ENCODE measurements at regions not wholly inside any gene's neighbourhood (a gene's known extent, or its start where the extent isn't known, plus 50 kb on each side); places are given as distances from the start of the nearest gene placed in this dataset.

DNA sequence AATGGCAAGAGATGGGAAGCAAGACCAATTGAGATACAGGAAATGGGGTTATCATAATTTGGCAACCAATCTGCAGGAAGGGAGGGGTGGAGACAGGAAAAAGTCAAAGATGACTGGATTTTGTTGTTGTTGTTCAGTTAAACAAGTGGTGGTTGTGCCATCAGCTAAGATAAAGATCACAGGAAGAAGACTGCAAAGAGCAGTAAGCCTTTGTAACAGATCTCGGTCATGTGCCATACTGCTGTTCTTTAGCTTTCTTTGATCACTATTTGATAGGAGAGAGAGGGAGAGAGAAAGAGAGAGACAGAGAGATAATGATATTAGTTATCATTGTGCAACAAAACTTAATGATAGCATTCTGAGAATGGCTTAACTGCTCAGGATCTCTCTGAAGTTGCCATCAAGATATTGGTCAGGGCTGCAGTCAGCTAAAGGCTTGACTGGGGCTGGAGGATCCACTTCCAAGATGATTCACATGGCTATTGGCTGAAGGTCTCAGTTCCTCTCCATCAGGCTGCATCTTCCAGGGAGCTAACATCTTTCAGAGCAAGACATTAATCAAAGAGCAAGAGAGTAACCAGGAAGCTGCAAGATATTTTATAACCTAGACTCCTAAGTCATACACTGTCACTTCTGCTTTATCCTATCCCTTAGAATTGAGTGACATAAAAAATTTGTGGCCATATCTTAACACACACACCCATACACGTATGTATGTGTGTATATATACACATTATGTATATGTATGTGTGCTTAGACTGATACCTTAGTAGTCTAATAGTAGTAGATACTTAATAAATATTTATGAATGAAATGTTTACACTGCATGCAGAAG lies 405.0 kb downstream of the SHISA9 start:
- POLR2A ChIA-PET: no interaction called here
- CTCF ChIA-PET: no interaction called here
- no peak for TF ChIP-seq SUZ12 (IDR thresholded peaks at IDR 0.05)
- TF ChIP-seq ELF4 (IDR thresholded peaks at IDR 0.05): no peak
- no peak for TF ChIP-seq SP1 (IDR thresholded peaks at IDR 0.05)
- TF ChIP-seq NFRKB (IDR thresholded peaks at IDR 0.05): no peak
- no peak for TF ChIP-seq L3MBTL2 (conservative IDR thresholded peaks at IDR 0.05)
- TF ChIP-seq FOXM1 (IDR thresholded peaks at IDR 0.05; ENCODE audit: borderline replicate concordance): no peak
- no peak for DNase-seq (ENCODE audit: extremely low spot score)

DNA sequence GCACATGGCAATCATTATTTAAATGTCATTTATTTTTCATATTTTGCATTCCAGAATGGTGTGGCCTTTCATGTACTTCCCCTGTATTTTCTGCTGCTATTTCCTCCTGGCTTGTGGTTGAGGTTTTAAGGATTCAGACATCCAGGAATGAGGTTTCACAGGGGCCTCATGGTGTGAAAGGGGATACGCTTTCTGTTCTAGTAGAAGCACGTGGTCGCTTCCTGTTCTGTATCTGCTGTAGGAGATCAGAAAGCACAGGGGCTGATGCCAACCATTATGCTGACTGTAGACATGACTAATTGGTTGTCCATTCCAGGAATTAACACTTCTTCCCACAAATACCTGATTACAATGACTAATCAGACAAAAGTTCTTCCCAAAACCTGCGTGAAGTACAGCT lies 405.9 kb downstream of the SHISA9 start:
- CTCF ChIA-PET: no interaction called here
- POLR2A ChIA-PET: no interaction called here
- TF ChIP-seq SUZ12 (IDR thresholded peaks at IDR 0.05) (no peak), CTBP1 (IDR thresholded peaks at IDR 0.05; ENCODE audit: borderline replicate concordance) (no peak), TARDBP (IDR thresholded peaks at IDR 0.05) (no peak), L3MBTL2 (conservative IDR thresholded peaks at IDR 0.05) (no peak), PKNOX1 (IDR thresholded peaks at IDR 0.05) (no peak), SP1 (IDR thresholded peaks at IDR 0.05) (no peak), ARNT (IDR thresholded peaks at IDR 0.05) (no peak), LEF1 (IDR thresholded peaks at IDR 0.05; ENCODE audit: borderline replicate concordance) (no peak), FOXA1 (IDR thresholded peaks at IDR 0.05) (no peak), HDGF (IDR thresholded peaks at IDR 0.05; ENCODE audit: borderline replicate concordance) (no peak), FOXM1 (IDR thresholded peaks at IDR 0.05; ENCODE audit: borderline replicate concordance) (no peak), BHLHE40 (IDR thresholded peaks at IDR 0.05; ENCODE audit: borderline replicate concordance) (no peak), ELF4 (IDR thresholded peaks at IDR 0.05) (no peak), NFRKB (IDR thresholded peaks at IDR 0.05) (no peak), ZNF384 (IDR thresholded peaks at IDR 0.05) (no peak), FOXK2 (IDR thresholded peaks at IDR 0.05) (no peak)
- no peak for DNase-seq (ENCODE audit: extremely low spot score)

GRCh38 chr16:13307851-13308250 lies 406.5 kb downstream of the SHISA9 start:
- ChIA-PET POLR2A (no interaction called here), CTCF (no interaction called here)
- TF ChIP-seq CTBP1 (IDR thresholded peaks at IDR 0.05; ENCODE audit: borderline replicate concordance) (no peak), ARNT (IDR thresholded peaks at IDR 0.05) (no peak), L3MBTL2 (conservative IDR thresholded peaks at IDR 0.05) (no peak), BHLHE40 (IDR thresholded peaks at IDR 0.05; ENCODE audit: borderline replicate concordance) (no peak), LEF1 (IDR thresholded peaks at IDR 0.05; ENCODE audit: borderline replicate concordance) (no peak), ZNF384 (IDR thresholded peaks at IDR 0.05) (no peak), SP1 (IDR thresholded peaks at IDR 0.05) (no peak), FOXK2 (IDR thresholded peaks at IDR 0.05) (no peak), FOXA1 (IDR thresholded peaks at IDR 0.05) (no peak), TARDBP (IDR thresholded peaks at IDR 0.05) (no peak), ELF4 (IDR thresholded peaks at IDR 0.05) (no peak), FOXM1 (IDR thresholded peaks at IDR 0.05; ENCODE audit: borderline replicate concordance) (no peak)
- no peak for DNase-seq (ENCODE audit: extremely low spot score)

DNA sequence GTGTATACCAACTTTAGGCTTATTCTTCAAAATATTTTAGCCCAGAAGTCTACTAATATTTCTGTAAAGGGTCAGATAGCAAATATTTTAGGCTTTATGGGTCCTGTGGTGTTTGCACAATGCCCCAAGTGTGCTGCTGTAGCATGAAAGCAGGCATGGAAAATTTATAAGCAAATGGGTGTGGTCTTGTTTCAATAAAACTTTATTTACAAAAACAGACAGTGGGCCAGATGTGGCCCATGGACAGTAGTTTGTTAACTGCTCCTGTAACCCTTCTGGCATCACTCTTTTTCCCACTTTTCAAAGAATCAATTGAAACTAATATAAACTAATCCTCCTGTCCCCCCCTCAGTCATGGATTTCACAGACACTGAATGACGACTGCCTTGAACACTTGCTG lies 410.7 kb downstream of the SHISA9 start:
- ChIA-PET CTCF (no interaction called here), POLR2A (no interaction called here)
- no peak for DNase-seq (ENCODE audit: extremely low spot score)
- no peak for TF ChIP-seq LEF1 (IDR thresholded peaks at IDR 0.05; ENCODE audit: borderline replicate concordance)
- TF ChIP-seq SP1 (IDR thresholded peaks at IDR 0.05): no peak
- TF ChIP-seq SUZ12 (IDR thresholded peaks at IDR 0.05): no peak

- ChIA-PET CTCF (no interaction called here), POLR2A (no interaction called here)
- DNase-seq (ENCODE audit: extremely low spot score): no peak
- TF ChIP-seq FOXM1 (IDR thresholded peaks at IDR 0.05; ENCODE audit: borderline replicate concordance) (no peak), NFRKB (IDR thresholded peaks at IDR 0.05) (no peak)
These were observed 412.0 kb downstream of the SHISA9 start for GRCh38 chr16:13313351-13313750.

GRCh38 chr16:13314633-13315032 lies 413.2 kb downstream of the SHISA9 start:
- DNase-seq (ENCODE audit: extremely low spot score): no peak
- CTCF ChIA-PET: no interaction called here
- TF ChIP-seq FOXM1 (IDR thresholded peaks at IDR 0.05; ENCODE audit: borderline replicate concordance) (no peak), BHLHE40 (IDR thresholded peaks at IDR 0.05; ENCODE audit: borderline replicate concordance) (no peak), LEF1 (IDR thresholded peaks at IDR 0.05; ENCODE audit: borderline replicate concordance) (no peak), TARDBP (IDR thresholded peaks at IDR 0.05) (no peak), PKNOX1 (IDR thresholded peaks at IDR 0.05) (no peak), CTBP1 (IDR thresholded peaks at IDR 0.05; ENCODE audit: borderline replicate concordance) (no peak), SP1 (IDR thresholded peaks at IDR 0.05) (no peak), NFRKB (IDR thresholded peaks at IDR 0.05) (no peak), SUZ12 (IDR thresholded peaks at IDR 0.05) (no peak), ELF4 (IDR thresholded peaks at IDR 0.05) (no peak), HDGF (IDR thresholded peaks at IDR 0.05; ENCODE audit: borderline replicate concordance) (no peak), FOXK2 (IDR thresholded peaks at IDR 0.05) (no peak), FOXA1 (IDR thresholded peaks at IDR 0.05) (no peak), ARNT (IDR thresholded peaks at IDR 0.05) (no peak)
- POLR2A ChIA-PET: no interaction called here

- no peak for DNase-seq (ENCODE audit: extremely low spot score)
- TF ChIP-seq ZNF384 (IDR thresholded peaks at IDR 0.05) (no peak), CTBP1 (IDR thresholded peaks at IDR 0.05; ENCODE audit: borderline replicate concordance) (no peak)
- CTCF ChIA-PET: no interaction called here
- POLR2A ChIA-PET: no interaction called here
These were observed 414.4 kb downstream of the SHISA9 start for GRCh38 chr16:13315642-13316427.

All from HEK293T (cell line).